WTC11 (cell line): ENCODE measurements at regions not wholly inside any gene's neighbourhood (a gene's known extent, or its start where the extent isn't known, plus 50 kb on each side); places are given as distances from the start of the nearest gene placed in this dataset.

Experiments
- ATF2 ChIP-seq: sonication (generic); formaldehyde crosslinking; IDR thresholded peaks from 2 replicates; pipeline ENCODE4 v1.8.1; 2022; ENCODE audit warnings: low read depth, missing genetic modification reagents, borderline replicate concordance
- ATF6 ChIP-seq: sonication (generic); formaldehyde crosslinking; IDR thresholded peaks from 2 replicates; pipeline ENCODE4 v1.8.1; 2023; ENCODE audit warnings: mild to moderate bottlenecking, missing genetic modification reagents
- CTCF ChIP-seq: fragments of 200-600 bp; IDR thresholded peaks from 2 replicates; pipeline ENCODE4 v1.8.0; 2022; ENCODE audit warnings: antibody characterized with exemption
- FOXJ3 ChIP-seq: sonication (generic); formaldehyde crosslinking; IDR thresholded peaks from 2 replicates; pipeline ENCODE4 v1.9.0; 2021; ENCODE audit warnings: missing genetic modification reagents, mild to moderate bottlenecking, borderline replicate concordance
- FOXP4 ChIP-seq: sonication (generic); formaldehyde crosslinking; IDR thresholded peaks from 2 replicates; pipeline ENCODE4 v1.8.0; 2022; ENCODE audit warnings: mild to moderate bottlenecking, missing genetic modification reagents
- GABPB1 ChIP-seq: sonication (generic); formaldehyde crosslinking; IDR thresholded peaks from 2 replicates; pipeline ENCODE4 v1.8.1; 2023; ENCODE audit warnings: mild to moderate bottlenecking, missing genetic modification reagents
- HMGA2 ChIP-seq: fragments of 250-450 bp; sonication (Bioruptor Pico); IDR thresholded peaks from 2 replicates; pipeline ENCODE4 v1.4.0; 2021; ENCODE audit warnings: mild to moderate bottlenecking, moderate library complexity
- IRF1 ChIP-seq: sonication (generic); formaldehyde crosslinking; IDR thresholded peaks from 2 replicates; pipeline ENCODE4 v1.8.0; 2023; ENCODE audit warnings: missing genetic modification reagents
- MAX ChIP-seq: sonication (generic); formaldehyde crosslinking; IDR thresholded peaks from 2 replicates; pipeline ENCODE4 v1.8.0; 2022; ENCODE audit warnings: mild to moderate bottlenecking, missing genetic modification reagents
- MLX ChIP-seq: sonication (generic); formaldehyde crosslinking; IDR thresholded peaks from 2 replicates; pipeline ENCODE4 v1.8.1; 2023; ENCODE audit warnings: mild to moderate bottlenecking, missing genetic modification reagents, moderate library complexity
- NR3C1 ChIP-seq: sonication (generic); formaldehyde crosslinking; conservative IDR thresholded peaks from 2 replicates; pipeline ENCODE4 v1.8.1; 2023; ENCODE audit warnings: low read depth, mild to moderate bottlenecking, missing genetic modification reagents
- RELA ChIP-seq: sonication (generic); formaldehyde crosslinking; IDR thresholded peaks from 2 replicates; pipeline ENCODE4 v1.8.1; 2022; ENCODE audit warnings: missing genetic modification reagents, mild to moderate bottlenecking, borderline replicate concordance
- TEAD4 ChIP-seq: sonication (generic); formaldehyde crosslinking; IDR thresholded peaks from 2 replicates; pipeline ENCODE4 v1.8.0; 2022; ENCODE audit warnings: mild to moderate bottlenecking, missing genetic modification reagents
- ZNF138 ChIP-seq: sonication (generic); formaldehyde crosslinking; conservative IDR thresholded peaks from 2 replicates; pipeline ENCODE4 v1.8.1; 2022; ENCODE audit warnings: mild to moderate bottlenecking, moderate library complexity, missing genetic modification reagents

GRCh38 chr5:30608501-30608900 lies 585.0 kb upstream of the CDH6 start:
- TF ChIP-seq GABPB1 (CRISPR knock-in tag): no peak
- TF ChIP-seq FOXJ3 (CRISPR knock-in tag): no peak
- no peak for TF ChIP-seq CTCF
- TF ChIP-seq IRF1: no peak
- no peak for TF ChIP-seq MAX (CRISPR knock-in tag)
- no peak for TF ChIP-seq RELA
- no peak for TF ChIP-seq NR3C1 (CRISPR knock-in tag)
- TF ChIP-seq HMGA2 (CRISPR knock-in tag): no peak
- TF ChIP-seq ZNF138: no peak
- TF ChIP-seq ATF2 (CRISPR knock-in tag): no peak
- no peak for TF ChIP-seq ATF6 (CRISPR knock-in tag)
- no peak for TF ChIP-seq FOXP4 (CRISPR knock-in tag)
- no peak for TF ChIP-seq MLX (CRISPR knock-in tag)
- no peak for TF ChIP-seq TEAD4 (CRISPR knock-in tag)
